HepG2 (cell line): ENCODE measurements at regions not wholly inside any gene's neighbourhood (a gene's known extent, or its start where the extent isn't known, plus 50 kb on each side); places are given as distances from the start of the nearest gene placed in this dataset.

ENCODE experiments used
- ATAC-seq: fragments of 200-7000 bp; cut with Tn5 transposase; 3 replicates; pipeline ENCODE4 v1.9.1; 2020; ENCODE audit warnings: mild to moderate bottlenecking, moderate library complexity
- BruUV-seq: library from RNA; stranded (reverse); fragments of 400-500 nt; replicated peaks from 2 replicates; lab custom pipeline; 2021; lab: Mats Ljungman, UMichigan
- CTCF ChIA-PET: fragments of 300-600 bp; formaldehyde crosslinking; extraction: SDS; loops from one replicate; lab custom pipeline; 2021; ENCODE audit warnings: low total read pairs, inconsistent platforms, low intra/inter-chr PET ratio; lab: Yijun Ruan, JAX
- POLR2A ChIA-PET: fragments of 350-600 bp; sonication (Branson Sonifier 250); formaldehyde crosslinking; loops from one replicate; lab custom pipeline; 2020; ENCODE audit warnings: antibody characterized with exemption, inconsistent platforms; lab: Yijun Ruan, JAX
- DNase-seq: peaks from one replicate; pipeline ENCODE4 v3.0.0-alpha.2; 2015; ENCODE audit warnings: low spot score
- FAIRE-seq: peaks from 3 replicates; lab custom pipeline; 2011; peaks lifted over from hg19 to GRCh38; lab: Jason Lieb, UNC
- H2AFZ ChIP-seq: one replicate; pipeline ENCODE4 v1.6.1; 2011; ENCODE audit warnings: low read length, inconsistent platforms
- H3K27ac ChIP-seq: fragments of 300-600 bp; 3 replicates; pipeline ENCODE4 v1.8.0; 2011; ENCODE audit warnings: mixed run types, mild to moderate bottlenecking, mixed read lengths, low read length, inconsistent platforms; ENCODE audit not compliant: insufficient read depth; ENCODE audit errors: extremely low read length
- H3K27me3 ChIP-seq, 2 experiments: fragments of 200-600 bp in 1 of 2; 2 replicates in 1 of 2; 3 replicates in 1 of 2; pipeline versions ENCODE4 v1.6.0 to v1.8.0; 2011; ENCODE audit warnings: low read length in 2 of 2, mild to moderate bottlenecking in 2 of 2, moderate library complexity in 2 of 2, inconsistent platforms in 1 of 2; ENCODE audit not compliant: insufficient read depth in 2 of 2, control insufficient read depth in 1 of 2
- H3K36me3 ChIP-seq, 2 experiments: fragments of 200-600 bp in 1 of 2; replicated peaks in 1 of 2; 2 replicates in 1 of 2; 3 replicates in 1 of 2; pipeline versions ENCODE4 v1.5.1 to v1.8.0; 2011; ENCODE audit warnings: low read length in 2 of 2, inconsistent platforms in 1 of 2; ENCODE audit not compliant: insufficient read depth in 2 of 2, control insufficient read depth in 1 of 2
- H3K4me1 ChIP-seq: 2 replicates; pipeline ENCODE4 v1.5.1; 2012; ENCODE audit warnings: low read length, inconsistent platforms; ENCODE audit not compliant: insufficient read depth
- H3K4me2 ChIP-seq: 2 replicates; pipeline ENCODE4 v1.6.0; 2011; ENCODE audit warnings: low read depth, low read length, inconsistent platforms
- H3K4me3 ChIP-seq, 3 experiments: fragments of 200-600 bp in 1 of 3; sonication (generic), shearing (Covaris generic) in 1 of 3; replicated peaks in 1 of 3; 2 replicates each; pipeline ENCODE4 v1.5.1; 2011 to 2016; ENCODE audit warnings: low read length in 3 of 3, inconsistent platforms in 2 of 3, low read depth in 2 of 3, mild to moderate bottlenecking in 2 of 3, control low read depth in 1 of 3, mixed read lengths in 1 of 3; ENCODE audit not compliant: insufficient read depth in 1 of 3
- H3K79me2 ChIP-seq: one replicate; pipeline ENCODE4 v1.6.1; 2011; ENCODE audit warnings: low read length, inconsistent platforms; ENCODE audit not compliant: insufficient read depth
- H3K9ac ChIP-seq: 2 replicates; pipeline ENCODE4 v1.6.0; 2011; ENCODE audit warnings: mild to moderate bottlenecking, low read depth, low read length, inconsistent platforms; ENCODE audit not compliant: insufficient read depth
- H3K9me3 ChIP-seq: 2 replicates; pipeline ENCODE4 v1.5.1; 2012; ENCODE audit warnings: mild to moderate bottlenecking, low read length
- H4K20me1 ChIP-seq: 2 replicates; pipeline ENCODE4 v1.6.0; 2011; ENCODE audit warnings: inconsistent platforms, mild to moderate bottlenecking, low read length, moderate library complexity; ENCODE audit not compliant: insufficient read depth
- CCAR2 ChIP-seq: fragments of 200-400 bp; formaldehyde crosslinking; optimal IDR thresholded peaks from 2 replicates; pipeline ENCODE3; 2018; ENCODE audit warnings: low read depth, mild to moderate bottlenecking, low read length, moderate library complexity
- EEA1 ChIP-seq: sonication (generic); formaldehyde crosslinking; IDR thresholded peaks from 2 replicates; pipeline ENCODE4 v1.5.1; 2020; ENCODE audit warnings: mild to moderate bottlenecking, missing genetic modification reagents, borderline replicate concordance
- FOXC1 ChIP-seq: sonication (generic); formaldehyde crosslinking; IDR thresholded peaks from 2 replicates; pipeline ENCODE4 v1.8.0; 2022; ENCODE audit warnings: mild to moderate bottlenecking, missing genetic modification reagents, borderline replicate concordance
- MAFK ChIP-seq, 2 experiments: IDR thresholded peaks in 1 of 2; conservative IDR thresholded peaks in 1 of 2; 2 replicates each; pipeline ENCODE4 v1.6.1; 2011; ENCODE audit warnings: improper control_type of control experiment in 2 of 2, low read length in 2 of 2
- MYNN ChIP-seq: sonication (generic); formaldehyde crosslinking; IDR thresholded peaks from 2 replicates; pipeline ENCODE4 v1.4.0; 2020; ENCODE audit warnings: mild to moderate bottlenecking, low read depth, missing genetic modification reagents
- NKX3-1 ChIP-seq: sonication (generic); formaldehyde crosslinking; IDR thresholded peaks from 2 replicates; pipeline ENCODE4 v1.5.0; 2020; ENCODE audit warnings: missing genetic modification reagents
- SCMH1 ChIP-seq: sonication (generic); formaldehyde crosslinking; IDR thresholded peaks from 2 replicates; pipeline ENCODE4 v1.9.0; 2021; ENCODE audit warnings: missing genetic modification reagents, mild to moderate bottlenecking, borderline replicate concordance
- ZNF605 ChIP-seq: sonication (generic); formaldehyde crosslinking; IDR thresholded peaks from 2 replicates; pipeline ENCODE4 v1.8.0; 2022; ENCODE audit warnings: mild to moderate bottlenecking, missing genetic modification reagents
- WGBS: methylation state at CpG from one replicate; pipeline ENCODE4 v1.1.6; 2017; ENCODE audit warnings: low lambda C conversion rate; 5-methylcytosine and 5-hydroxymethylcytosine counted together
- in situ Hi-C: cut with HindIII; loops from 2 replicates; pipeline ENCODE4 v1.10.0; 2017; ENCODE audit warnings: low pct_unique_long_range_greater_than_20kb; ENCODE audit not compliant: extremely low pct_ligation_motif_present
- intact Hi-C: fragments of 100-400 bp; cut with micrococcal nuclease; formaldehyde crosslinking; loops from one replicate; pipeline ENCODE4 v1.10.0; 2022; ENCODE audit not compliant: unreplicated experiment
- TF ChIP-seq, protein P1 (sequence below): sonication (generic); formaldehyde crosslinking; IDR thresholded peaks from 2 replicates; pipeline ENCODE4 v1.4.0; 2020; ENCODE audit warnings: mild to moderate bottlenecking, low read depth, missing genetic modification reagents
- TF ChIP-seq, protein P2 (sequence below): sonication (generic); formaldehyde crosslinking; IDR thresholded peaks from 2 replicates; pipeline ENCODE4 v1.9.0; 2022; ENCODE audit warnings: low read depth, missing genetic modification reagents
- TF ChIP-seq, protein P3 (sequence below): sonication (generic); formaldehyde crosslinking; conservative IDR thresholded peaks from 2 replicates; pipeline ENCODE4 v1.8.0; 2022; ENCODE audit warnings: missing genetic modification reagents
- TF ChIP-seq, protein P4 (sequence below): sonication (generic); formaldehyde crosslinking; IDR thresholded peaks from 2 replicates; pipeline ENCODE4 v1.5.0; 2020; ENCODE audit warnings: missing genetic modification reagents

DNA sequence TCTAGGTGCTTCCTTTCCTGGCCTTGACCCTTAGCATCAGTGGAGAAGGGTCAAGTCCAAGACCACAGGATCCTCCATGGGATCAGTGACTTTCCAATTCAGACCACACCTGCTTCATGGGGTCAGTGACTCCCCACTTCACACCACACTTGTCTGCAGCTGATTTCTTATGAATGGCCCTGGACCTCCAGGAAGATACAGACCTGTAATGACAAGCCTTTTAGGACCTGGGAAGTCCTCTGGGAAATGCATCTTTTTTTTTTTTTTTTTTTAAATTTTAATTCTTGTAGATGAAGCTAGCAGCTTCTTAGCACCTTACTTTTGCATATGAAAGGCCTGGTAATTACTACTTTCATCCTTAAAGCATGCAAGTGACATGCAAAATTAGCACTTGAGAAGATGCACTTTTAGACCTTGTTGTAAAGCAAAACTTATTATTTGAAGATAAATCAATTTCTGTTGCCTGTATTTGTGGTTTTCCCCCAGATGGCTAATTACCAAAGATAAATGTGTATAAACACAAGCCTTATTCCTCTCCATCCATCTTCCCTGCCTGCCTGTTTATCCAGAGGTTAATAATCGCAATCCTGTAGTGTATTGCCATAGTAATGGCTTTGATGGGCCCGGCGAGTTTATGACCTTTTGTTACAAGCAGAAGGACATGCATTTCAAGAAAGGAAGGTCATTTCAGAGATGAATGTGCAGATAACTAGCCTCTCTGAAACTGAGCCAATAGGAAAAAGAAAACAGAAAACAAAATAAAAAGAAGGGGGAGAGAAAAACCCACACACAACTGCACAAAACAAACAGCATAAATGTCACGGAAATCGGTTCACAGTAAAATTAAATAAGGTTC is 1018.7 kb downstream of the TYW1 start:
- FAIRE-seq (no peak), DNase-seq (no peak), ATAC-seq (no peak)
- BruUV-seq: no TSS peak
- Histone ChIP-seq H3K4me2 (no peak overlapping the region), H3K79me2 (no peaks in the 10 kb centered on the region), H3K36me3 (no peaks in the 10 kb centered on the region), H3K9me3 (no peaks in the 10 kb centered on the region), H3K9ac (no peak overlapping the region), H4K20me1 (no peaks in the 10 kb centered on the region), H3K4me3 (no peak overlapping the region), H3K27me3 (no peaks in the 10 kb centered on the region), H3K4me1 (no peaks in the 10 kb centered on the region), H2AFZ (no peak overlapping the region), H3K27ac (no peak overlapping the region)
- intact Hi-C loops (no loop called here), in situ Hi-C loops (no loop called here)
- CTCF ChIA-PET: no interaction called here
- 3% methylated on average over 5 of the region's 5 CpGs for WGBS
- POLR2A ChIA-PET: no interaction called here
- TF ChIP-seq, protein P1, sequence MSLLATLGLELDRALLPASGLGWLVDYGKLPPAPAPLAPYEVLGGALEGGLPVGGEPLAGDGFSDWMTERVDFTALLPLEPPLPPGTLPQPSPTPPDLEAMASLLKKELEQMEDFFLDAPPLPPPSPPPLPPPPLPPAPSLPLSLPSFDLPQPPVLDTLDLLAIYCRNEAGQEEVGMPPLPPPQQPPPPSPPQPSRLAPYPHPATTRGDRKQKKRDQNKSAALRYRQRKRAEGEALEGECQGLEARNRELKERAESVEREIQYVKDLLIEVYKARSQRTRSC (CRISPR knock-in tag): no peak
- TF ChIP-seq SCMH1 (no peak), MYNN (CRISPR knock-in tag) (no peak), NKX3-1 (CRISPR knock-in tag) (no peak), EEA1 (no peak), CCAR2 (no peak), MAFK (conservative IDR thresholded peaks at IDR 0.05 in 1 of 2, IDR thresholded peaks at IDR 0.05 in 1 of 2; ENCODE audit: low read length in 2 of 2) (no peak), ZNF605 (CRISPR knock-in tag) (no peak), FOXC1 (CRISPR knock-in tag) (no peak)
- TF ChIP-seq, protein P2, sequence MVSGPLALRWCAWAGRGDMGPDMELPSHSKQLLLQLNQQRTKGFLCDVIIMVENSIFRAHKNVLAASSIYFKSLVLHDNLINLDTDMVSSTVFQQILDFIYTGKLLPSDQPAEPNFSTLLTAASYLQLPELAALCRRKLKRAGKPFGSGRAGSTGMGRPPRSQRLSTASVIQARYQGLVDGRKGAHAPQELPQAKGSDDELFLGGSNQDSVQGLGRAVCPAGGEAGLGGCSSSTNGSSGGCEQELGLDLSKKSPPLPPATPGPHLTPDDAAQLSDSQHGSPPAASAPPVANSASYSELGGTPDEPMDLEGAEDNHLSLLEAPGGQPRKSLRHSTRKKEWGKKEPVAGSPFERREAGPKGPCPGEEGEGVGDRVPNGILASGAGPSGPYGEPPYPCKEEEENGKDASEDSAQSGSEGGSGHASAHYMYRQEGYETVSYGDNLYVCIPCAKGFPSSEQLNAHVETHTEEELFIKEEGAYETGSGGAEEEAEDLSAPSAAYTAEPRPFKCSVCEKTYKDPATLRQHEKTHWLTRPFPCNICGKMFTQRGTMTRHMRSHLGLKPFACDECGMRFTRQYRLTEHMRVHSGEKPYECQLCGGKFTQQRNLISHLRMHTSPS (CRISPR knock-in tag): no peak
- TF ChIP-seq, protein P3, sequence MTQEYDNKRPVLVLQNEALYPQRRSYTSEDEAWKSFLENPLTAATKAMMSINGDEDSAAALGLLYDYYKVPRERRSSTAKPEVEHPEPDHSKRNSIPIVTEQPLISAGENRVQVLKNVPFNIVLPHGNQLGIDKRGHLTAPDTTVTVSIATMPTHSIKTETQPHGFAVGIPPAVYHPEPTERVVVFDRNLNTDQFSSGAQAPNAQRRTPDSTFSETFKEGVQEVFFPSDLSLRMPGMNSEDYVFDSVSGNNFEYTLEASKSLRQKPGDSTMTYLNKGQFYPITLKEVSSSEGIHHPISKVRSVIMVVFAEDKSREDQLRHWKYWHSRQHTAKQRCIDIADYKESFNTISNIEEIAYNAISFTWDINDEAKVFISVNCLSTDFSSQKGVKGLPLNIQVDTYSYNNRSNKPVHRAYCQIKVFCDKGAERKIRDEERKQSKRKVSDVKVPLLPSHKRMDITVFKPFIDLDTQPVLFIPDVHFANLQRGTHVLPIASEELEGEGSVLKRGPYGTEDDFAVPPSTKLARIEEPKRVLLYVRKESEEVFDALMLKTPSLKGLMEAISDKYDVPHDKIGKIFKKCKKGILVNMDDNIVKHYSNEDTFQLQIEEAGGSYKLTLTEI: no peak
- TF ChIP-seq, protein P4, sequence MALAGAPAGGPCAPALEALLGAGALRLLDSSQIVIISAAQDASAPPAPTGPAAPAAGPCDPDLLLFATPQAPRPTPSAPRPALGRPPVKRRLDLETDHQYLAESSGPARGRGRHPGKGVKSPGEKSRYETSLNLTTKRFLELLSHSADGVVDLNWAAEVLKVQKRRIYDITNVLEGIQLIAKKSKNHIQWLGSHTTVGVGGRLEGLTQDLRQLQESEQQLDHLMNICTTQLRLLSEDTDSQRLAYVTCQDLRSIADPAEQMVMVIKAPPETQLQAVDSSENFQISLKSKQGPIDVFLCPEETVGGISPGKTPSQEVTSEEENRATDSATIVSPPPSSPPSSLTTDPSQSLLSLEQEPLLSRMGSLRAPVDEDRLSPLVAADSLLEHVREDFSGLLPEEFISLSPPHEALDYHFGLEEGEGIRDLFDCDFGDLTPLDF: no peak
